WTC11 (cell line): ENCODE measurements at regions not wholly inside any gene's neighbourhood (a gene's known extent, or its start where the extent isn't known, plus 50 kb on each side); places are given as distances from the start of the nearest gene placed in this dataset.

Source experiments
- ATAC-seq: fragments of 200-7000 bp; cut with Tn5 transposase; 2 replicates; pipeline ENCODE4 v1.10.0; 2021; ENCODE audit warnings: mild to moderate bottlenecking, moderate library complexity
- CTCF ChIA-PET: fragments of 300-600 bp; sonication (Branson Sonifier 250); formaldehyde crosslinking; loops from one replicate; lab custom pipeline; 2021; ENCODE audit warnings: antibody characterized with exemption; lab: Charles Lee
- POLR2A ChIA-PET: fragments of 350-600 bp; sonication (Branson Sonifier 250); formaldehyde crosslinking; loops from one replicate; lab custom pipeline; 2021; ENCODE audit warnings: antibody characterized with exemption; lab: Charles Lee
- DNase-seq: peaks from one replicate; pipeline ENCODE4 v3.0.0; 2021; ENCODE audit warnings: low spot score
- H3K27ac Mint-ChIP-seq: 2 replicates; pipeline ENCODE4 v1.8.0; 2021; ENCODE audit warnings: mixed read lengths
- H3K27me3 Mint-ChIP-seq: 2 replicates; pipeline ENCODE4 v1.8.0; 2021; ENCODE audit warnings: low read depth, mild to moderate bottlenecking, moderate library complexity, mixed read lengths
- H3K36me3 Mint-ChIP-seq: 2 replicates; pipeline ENCODE4 v1.8.0; 2021; ENCODE audit warnings: mixed read lengths
- H3K4me1 Mint-ChIP-seq: 2 replicates; pipeline ENCODE4 v1.8.0; 2022; ENCODE audit warnings: mixed read lengths
- H3K4me3 Mint-ChIP-seq: 2 replicates; pipeline ENCODE4 v1.8.0; 2021; ENCODE audit warnings: mild to moderate bottlenecking, moderate library complexity, mixed read lengths
- H3K9me3 Mint-ChIP-seq: 2 replicates; pipeline ENCODE4 v1.8.0; 2021; ENCODE audit warnings: mixed read lengths
- AFF4 ChIP-seq: sonication (generic); formaldehyde crosslinking; IDR thresholded peaks from 2 replicates; pipeline ENCODE4 v1.8.1; 2023; ENCODE audit warnings: mild to moderate bottlenecking, missing genetic modification reagents, borderline replicate concordance
- AR ChIP-seq: fragments of 250-450 bp; sonication (Bioruptor Pico); IDR thresholded peaks from 2 replicates; pipeline ENCODE4 v1.9.0; 2021; ENCODE audit warnings: mild to moderate bottlenecking
- CREM ChIP-seq: sonication (generic); formaldehyde crosslinking; IDR thresholded peaks from 2 replicates; pipeline ENCODE4 v1.8.1; 2022; ENCODE audit warnings: mild to moderate bottlenecking, missing genetic modification reagents, moderate library complexity
- ESRRA ChIP-seq: sonication (generic); formaldehyde crosslinking; IDR thresholded peaks from 2 replicates; pipeline ENCODE4 v1.8.1; 2022; ENCODE audit warnings: mild to moderate bottlenecking, missing genetic modification reagents, borderline replicate concordance
- IRF2 ChIP-seq: sonication (generic); formaldehyde crosslinking; IDR thresholded peaks from 2 replicates; pipeline ENCODE4 v1.8.0; 2022; ENCODE audit warnings: low read depth, missing genetic modification reagents, borderline replicate concordance
- JAZF1 ChIP-seq: fragments of 250-450 bp; sonication (Bioruptor Pico); IDR thresholded peaks from 2 replicates; pipeline ENCODE4 v1.9.0; 2021; ENCODE audit warnings: moderate library complexity, mild to moderate bottlenecking, inconsistent platforms
- JUN ChIP-seq: sonication (generic); formaldehyde crosslinking; IDR thresholded peaks from 2 replicates; pipeline ENCODE4 v1.8.0; 2023; ENCODE audit warnings: mild to moderate bottlenecking, missing genetic modification reagents
- NFYB ChIP-seq: sonication (generic); formaldehyde crosslinking; conservative IDR thresholded peaks from 2 replicates; pipeline ENCODE4 v1.8.0; 2022; ENCODE audit warnings: low read depth, missing genetic modification reagents
- NR1H2 ChIP-seq: sonication (generic); formaldehyde crosslinking; IDR thresholded peaks from 2 replicates; pipeline ENCODE4 v1.9.0; 2021; ENCODE audit warnings: mild to moderate bottlenecking, moderate library complexity, missing genetic modification reagents
- OVOL2 ChIP-seq: fragments of 250-450 bp; sonication (Bioruptor Pico); IDR thresholded peaks from 2 replicates; pipeline ENCODE4 v1.9.0; 2021; ENCODE audit warnings: mild to moderate bottlenecking, borderline replicate concordance
- TEAD4 ChIP-seq: sonication (generic); formaldehyde crosslinking; IDR thresholded peaks from 2 replicates; pipeline ENCODE4 v1.8.0; 2022; ENCODE audit warnings: mild to moderate bottlenecking, missing genetic modification reagents
- ZBTB43 ChIP-seq: sonication (generic); formaldehyde crosslinking; IDR thresholded peaks from 2 replicates; pipeline ENCODE4 v1.8.1; 2023; ENCODE audit warnings: mild to moderate bottlenecking, missing genetic modification reagents
- TF ChIP-seq, protein P1 (sequence below): sonication (generic); formaldehyde crosslinking; IDR thresholded peaks from 2 replicates; pipeline ENCODE4 v1.8.0; 2022; ENCODE audit warnings: missing genetic modification reagents
- TF ChIP-seq, protein P2 (sequence below): sonication (generic); formaldehyde crosslinking; IDR thresholded peaks from 2 replicates; pipeline ENCODE4 v1.8.0; 2022; ENCODE audit warnings: mild to moderate bottlenecking, missing genetic modification reagents
- TF ChIP-seq, protein P3 (sequence below): sonication (generic); formaldehyde crosslinking; conservative IDR thresholded peaks from 2 replicates; pipeline ENCODE4 v1.8.1; 2023; ENCODE audit warnings: mild to moderate bottlenecking, low read depth, missing genetic modification reagents, moderate library complexity
- TF ChIP-seq, protein P4 (sequence below): fragments of 250-450 bp; sonication (Bioruptor Pico); IDR thresholded peaks from 2 replicates; pipeline ENCODE4 v1.9.0; 2021; ENCODE audit warnings: mild to moderate bottlenecking

DNA sequence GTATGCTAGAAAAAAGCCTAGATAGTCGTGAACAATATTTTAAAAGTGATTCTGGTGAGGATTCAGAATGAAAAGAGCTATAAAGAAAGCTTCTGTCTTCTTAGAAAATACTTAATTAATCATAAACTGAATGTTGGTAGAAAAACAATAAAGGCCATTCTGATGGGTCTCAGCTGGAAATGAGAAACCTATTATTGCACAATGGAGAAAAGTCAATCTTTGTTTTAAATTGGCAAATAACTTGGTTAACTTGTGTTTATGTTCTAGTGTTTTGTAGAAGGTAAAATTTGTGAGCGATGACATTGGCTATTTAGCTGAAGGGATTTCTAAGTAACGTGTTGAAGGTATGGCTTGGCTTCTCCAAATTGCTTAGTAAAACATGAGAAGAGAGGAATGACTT is 74.1 kb upstream of the TMED7 start:
- peaks cover 9% of the 10 kb centered on the region; the same call in 1 of the 2 replicates for H3K9me3 Mint-ChIP-seq
- ChIA-PET CTCF (no interaction called here), POLR2A (no interaction called here)
- DNase-seq: no peak
- H3K4me3 Mint-ChIP-seq: no peak overlapping the region
- TF ChIP-seq TEAD4: no peak
- no peak for TF ChIP-seq JAZF1
- no peak for TF ChIP-seq CREM (CRISPR knock-in tag)
- TF ChIP-seq, protein P1, sequence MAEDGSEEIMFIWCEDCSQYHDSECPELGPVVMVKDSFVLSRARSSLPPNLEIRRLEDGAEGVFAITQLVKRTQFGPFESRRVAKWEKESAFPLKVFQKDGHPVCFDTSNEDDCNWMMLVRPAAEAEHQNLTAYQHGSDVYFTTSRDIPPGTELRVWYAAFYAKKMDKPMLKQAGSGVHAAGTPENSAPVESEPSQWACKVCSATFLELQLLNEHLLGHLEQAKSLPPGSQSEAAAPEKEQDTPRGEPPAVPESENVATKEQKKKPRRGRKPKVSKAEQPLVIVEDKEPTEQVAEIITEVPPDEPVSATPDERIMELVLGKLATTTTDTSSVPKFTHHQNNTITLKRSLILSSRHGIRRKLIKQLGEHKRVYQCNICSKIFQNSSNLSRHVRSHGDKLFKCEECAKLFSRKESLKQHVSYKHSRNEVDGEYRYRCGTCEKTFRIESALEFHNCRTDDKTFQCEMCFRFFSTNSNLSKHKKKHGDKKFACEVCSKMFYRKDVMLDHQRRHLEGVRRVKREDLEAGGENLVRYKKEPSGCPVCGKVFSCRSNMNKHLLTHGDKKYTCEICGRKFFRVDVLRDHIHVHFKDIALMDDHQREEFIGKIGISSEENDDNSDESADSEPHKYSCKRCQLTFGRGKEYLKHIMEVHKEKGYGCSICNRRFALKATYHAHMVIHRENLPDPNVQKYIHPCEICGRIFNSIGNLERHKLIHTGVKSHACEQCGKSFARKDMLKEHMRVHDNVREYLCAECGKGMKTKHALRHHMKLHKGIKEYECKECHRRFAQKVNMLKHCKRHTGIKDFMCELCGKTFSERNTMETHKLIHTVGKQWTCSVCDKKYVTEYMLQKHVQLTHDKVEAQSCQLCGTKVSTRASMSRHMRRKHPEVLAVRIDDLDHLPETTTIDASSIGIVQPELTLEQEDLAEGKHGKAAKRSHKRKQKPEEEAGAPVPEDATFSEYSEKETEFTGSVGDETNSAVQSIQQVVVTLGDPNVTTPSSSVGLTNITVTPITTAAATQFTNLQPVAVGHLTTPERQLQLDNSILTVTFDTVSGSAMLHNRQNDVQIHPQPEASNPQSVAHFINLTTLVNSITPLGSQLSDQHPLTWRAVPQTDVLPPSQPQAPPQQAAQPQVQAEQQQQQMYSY (CRISPR knock-in tag): no peak
- TF ChIP-seq JUN (CRISPR knock-in tag): no peak
- no peak for TF ChIP-seq NFYB (CRISPR knock-in tag)
- TF ChIP-seq, protein P2, sequence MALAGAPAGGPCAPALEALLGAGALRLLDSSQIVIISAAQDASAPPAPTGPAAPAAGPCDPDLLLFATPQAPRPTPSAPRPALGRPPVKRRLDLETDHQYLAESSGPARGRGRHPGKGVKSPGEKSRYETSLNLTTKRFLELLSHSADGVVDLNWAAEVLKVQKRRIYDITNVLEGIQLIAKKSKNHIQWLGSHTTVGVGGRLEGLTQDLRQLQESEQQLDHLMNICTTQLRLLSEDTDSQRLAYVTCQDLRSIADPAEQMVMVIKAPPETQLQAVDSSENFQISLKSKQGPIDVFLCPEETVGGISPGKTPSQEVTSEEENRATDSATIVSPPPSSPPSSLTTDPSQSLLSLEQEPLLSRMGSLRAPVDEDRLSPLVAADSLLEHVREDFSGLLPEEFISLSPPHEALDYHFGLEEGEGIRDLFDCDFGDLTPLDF: no peak
- TF ChIP-seq ESRRA: no peak
- TF ChIP-seq ZBTB43 (CRISPR knock-in tag): no peak
- TF ChIP-seq AR: no peak
- TF ChIP-seq AFF4 (CRISPR knock-in tag): no peak
- no peak for TF ChIP-seq NR1H2 (CRISPR knock-in tag)
- TF ChIP-seq, protein P3, sequence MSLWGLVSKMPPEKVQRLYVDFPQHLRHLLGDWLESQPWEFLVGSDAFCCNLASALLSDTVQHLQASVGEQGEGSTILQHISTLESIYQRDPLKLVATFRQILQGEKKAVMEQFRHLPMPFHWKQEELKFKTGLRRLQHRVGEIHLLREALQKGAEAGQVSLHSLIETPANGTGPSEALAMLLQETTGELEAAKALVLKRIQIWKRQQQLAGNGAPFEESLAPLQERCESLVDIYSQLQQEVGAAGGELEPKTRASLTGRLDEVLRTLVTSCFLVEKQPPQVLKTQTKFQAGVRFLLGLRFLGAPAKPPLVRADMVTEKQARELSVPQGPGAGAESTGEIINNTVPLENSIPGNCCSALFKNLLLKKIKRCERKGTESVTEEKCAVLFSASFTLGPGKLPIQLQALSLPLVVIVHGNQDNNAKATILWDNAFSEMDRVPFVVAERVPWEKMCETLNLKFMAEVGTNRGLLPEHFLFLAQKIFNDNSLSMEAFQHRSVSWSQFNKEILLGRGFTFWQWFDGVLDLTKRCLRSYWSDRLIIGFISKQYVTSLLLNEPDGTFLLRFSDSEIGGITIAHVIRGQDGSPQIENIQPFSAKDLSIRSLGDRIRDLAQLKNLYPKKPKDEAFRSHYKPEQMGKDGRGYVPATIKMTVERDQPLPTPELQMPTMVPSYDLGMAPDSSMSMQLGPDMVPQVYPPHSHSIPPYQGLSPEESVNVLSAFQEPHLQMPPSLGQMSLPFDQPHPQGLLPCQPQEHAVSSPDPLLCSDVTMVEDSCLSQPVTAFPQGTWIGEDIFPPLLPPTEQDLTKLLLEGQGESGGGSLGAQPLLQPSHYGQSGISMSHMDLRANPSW (CRISPR knock-in tag): no peak
- TF ChIP-seq, protein P4, sequence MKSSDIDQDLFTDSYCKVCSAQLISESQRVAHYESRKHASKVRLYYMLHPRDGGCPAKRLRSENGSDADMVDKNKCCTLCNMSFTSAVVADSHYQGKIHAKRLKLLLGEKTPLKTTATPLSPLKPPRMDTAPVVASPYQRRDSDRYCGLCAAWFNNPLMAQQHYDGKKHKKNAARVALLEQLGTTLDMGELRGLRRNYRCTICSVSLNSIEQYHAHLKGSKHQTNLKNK (CRISPR knock-in tag): no peak
- TF ChIP-seq OVOL2 (CRISPR knock-in tag): no peak
- no peak for TF ChIP-seq IRF2
- H3K4me1 Mint-ChIP-seq: 0 out of 2 replicates have a peak, but pooled peaks cover 2% of the 10 kb centered on the region
- no peaks in the 10 kb centered on the region for H3K27me3 Mint-ChIP-seq
- no peak for ATAC-seq
- no peaks in the 10 kb centered on the region for H3K36me3 Mint-ChIP-seq
- no peak overlapping the region for H3K27ac Mint-ChIP-seq
